Spleen (tissue), 11 donors: ENCODE measurements at regions not wholly inside any gene's neighbourhood (a gene's known extent, or its start where the extent isn't known, plus 50 kb on each side); places are given as distances from the start of the nearest gene placed in this dataset.

Experiments used
- DNase-seq: peaks from one replicate; pipeline ENCODE4 v3.0.0-alpha.2; 2020
- H3K27ac ChIP-seq, 8 donors: fragments of 200-600 bp; sonication (generic) in 7 of 8; 1 replicate in 4 of 8; 2 replicates in 4 of 8; pipeline versions ENCODE4 v1.5.0 to v1.8.0; 2016 to 2021; ENCODE audit warnings: inconsistent platforms in 4 of 8, mild to moderate bottlenecking in 4 of 8, moderate library complexity in 1 of 8
- H3K27me3 ChIP-seq, 7 donors: fragments of 200-600 bp; sonication (generic) in 6 of 7; replicated peaks in 1 of 7; 1 replicate in 4 of 7; 2 replicates in 3 of 7; pipeline versions ENCODE4 v1.5.0 to v1.8.0; 2016 to 2021; ENCODE audit warnings: inconsistent platforms in 3 of 7, mild to moderate bottlenecking in 1 of 7
- H3K36me3 ChIP-seq, 6 donors: fragments of 200-600 bp; sonication (generic) in 5 of 6; 1 replicate in 4 of 6; 2 replicates in 2 of 6; pipeline versions ENCODE4 v1.5.0 to v1.8.0; 2016 to 2021; ENCODE audit warnings: inconsistent platforms in 2 of 6
- H3K4me1 ChIP-seq, 6 donors: fragments of 200-600 bp; sonication (generic) in 5 of 6; 1 replicate in 3 of 6; 2 replicates in 3 of 6; pipeline versions ENCODE4 v1.5.0 to v1.8.0; 2016 to 2021; ENCODE audit warnings: inconsistent platforms in 3 of 6
- H3K4me3 ChIP-seq, 8 donors: fragments of 200-600 bp; sonication (generic) in 7 of 8; 1 replicate in 4 of 8; 2 replicates in 4 of 8; pipeline versions ENCODE4 v1.5.0 to v1.8.0; 2016 to 2021; ENCODE audit warnings: inconsistent platforms in 4 of 8, mild to moderate bottlenecking in 4 of 8, moderate library complexity in 2 of 8
- H3K9me3 ChIP-seq, 8 donors: fragments of 200-600 bp; sonication (generic) in 7 of 8; 1 replicate in 4 of 8; 2 replicates in 4 of 8; pipeline versions ENCODE4 v1.5.0 to v1.8.0; 2016 to 2021; ENCODE audit warnings: inconsistent platforms in 4 of 8
- POLR2A ChIP-seq, 3 donors: fragments of 450-650 bp; IDR thresholded peaks; one replicate each; pipeline ENCODE4 v1.5.1; 2017; ENCODE audit warnings: antibody characterized with exemption in 3 of 3, mild to moderate bottlenecking in 1 of 3
- POLR2AphosphoS5 ChIP-seq, 3 donors: sonication (generic); formaldehyde crosslinking; IDR thresholded peaks; one replicate each; pipeline ENCODE4 v1.5.1; 2017; ENCODE audit warnings: antibody characterized with exemption in 3 of 3
- WGBS, 5 donors: extraction: QIAGEN DNeasy Blood & Tissue Kit in 3 of 5; methylation state at CpG; one replicate each; pipeline versions ENCODE4 v1.1.5 to v1.1.7; 2013 to 2018; 5-methylcytosine and 5-hydroxymethylcytosine counted together
- intact Hi-C: fragments of 100-400 bp; cut with DNase I; formaldehyde crosslinking; loops from one replicate; pipeline ENCODE4 v1.15.0; 2023; ENCODE audit warnings: low total_unique reads
- TF ChIP-seq, protein P1 (sequence below), 11 experiments: fragments of 200-600 bp in 7 of 11; fragments of 450-650 bp in 4 of 11; sonication (generic) in 4 of 11; IDR thresholded peaks in 8 of 11; conservative IDR thresholded peaks in 3 of 11; 1 replicate in 7 of 11; 2 replicates in 4 of 11; pipeline versions ENCODE4 v1.4.0 to v1.8.0; 2016 to 2021; ENCODE audit warnings: antibody characterized with exemption in 11 of 11, inconsistent platforms in 4 of 11, mild to moderate bottlenecking in 1 of 11
- donor health status: healthy with polysubstance abuse.
- donor health status: DM: no; HTN: no; CAD: no; lungs with moderate emphysema.
- donor health status: DM: no; HTN: no; CAD: no.
- donor health status: Bipolar disorder and iron deficiency.
- donor health status: healthy.
- donor health status: DM: no; HTN: no; CAD: no.
- donor health status: DM: yes; HTN: yes; CAD: no.

DNA sequence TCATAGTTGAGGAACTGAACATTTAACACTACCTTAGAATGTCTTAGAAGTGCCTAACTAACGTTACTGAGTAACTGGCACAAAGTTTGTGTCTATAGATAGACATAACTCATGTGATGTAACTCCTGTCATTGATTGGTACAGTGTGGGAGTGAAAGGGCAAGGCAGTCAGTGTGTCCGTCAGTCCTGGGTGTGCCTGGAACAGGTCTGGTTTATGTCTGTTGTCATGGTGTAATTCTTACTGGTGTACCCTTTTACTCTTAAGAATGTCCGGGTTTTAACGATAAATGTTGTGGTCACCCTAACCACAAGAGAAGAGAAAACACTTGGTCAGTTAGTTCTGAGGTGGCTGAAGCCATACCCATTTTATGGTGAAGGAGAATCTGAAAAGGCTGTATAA, 93.1 kb upstream of the ESX1 start:
- peaks cover 0 to 8% (median 0%) of the 10 kb centered on the region in 7 donors for H3K27me3 ChIP-seq
- no peak overlapping the region for H3K4me3 ChIP-seq
- H3K9me3 ChIP-seq: no peaks in the 10 kb centered on the region
- no peak for DNase-seq
- no peak overlapping the region for H3K27ac ChIP-seq
- whole genome bisulfite sequencing, 5 donors: 56 to 75% (median 58%) methylated on average over 4 of the region's 4 CpGs
- intact Hi-C loops: no loop called here
- H3K4me1 ChIP-seq: no peaks in the 10 kb centered on the region
- TF ChIP-seq POLR2A (IDR thresholded peaks at IDR 0.05) (no peak), POLR2AphosphoS5 (IDR thresholded peaks at IDR 0.05) (no peak)
- TF ChIP-seq, protein P1, sequence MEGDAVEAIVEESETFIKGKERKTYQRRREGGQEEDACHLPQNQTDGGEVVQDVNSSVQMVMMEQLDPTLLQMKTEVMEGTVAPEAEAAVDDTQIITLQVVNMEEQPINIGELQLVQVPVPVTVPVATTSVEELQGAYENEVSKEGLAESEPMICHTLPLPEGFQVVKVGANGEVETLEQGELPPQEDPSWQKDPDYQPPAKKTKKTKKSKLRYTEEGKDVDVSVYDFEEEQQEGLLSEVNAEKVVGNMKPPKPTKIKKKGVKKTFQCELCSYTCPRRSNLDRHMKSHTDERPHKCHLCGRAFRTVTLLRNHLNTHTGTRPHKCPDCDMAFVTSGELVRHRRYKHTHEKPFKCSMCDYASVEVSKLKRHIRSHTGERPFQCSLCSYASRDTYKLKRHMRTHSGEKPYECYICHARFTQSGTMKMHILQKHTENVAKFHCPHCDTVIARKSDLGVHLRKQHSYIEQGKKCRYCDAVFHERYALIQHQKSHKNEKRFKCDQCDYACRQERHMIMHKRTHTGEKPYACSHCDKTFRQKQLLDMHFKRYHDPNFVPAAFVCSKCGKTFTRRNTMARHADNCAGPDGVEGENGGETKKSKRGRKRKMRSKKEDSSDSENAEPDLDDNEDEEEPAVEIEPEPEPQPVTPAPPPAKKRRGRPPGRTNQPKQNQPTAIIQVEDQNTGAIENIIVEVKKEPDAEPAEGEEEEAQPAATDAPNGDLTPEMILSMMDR (IDR thresholded peaks at IDR 0.05 in 8 of 11, conservative IDR thresholded peaks at IDR 0.05 in 3 of 11): no peak
- H3K36me3 ChIP-seq: no peaks in the 10 kb centered on the region

DNA sequence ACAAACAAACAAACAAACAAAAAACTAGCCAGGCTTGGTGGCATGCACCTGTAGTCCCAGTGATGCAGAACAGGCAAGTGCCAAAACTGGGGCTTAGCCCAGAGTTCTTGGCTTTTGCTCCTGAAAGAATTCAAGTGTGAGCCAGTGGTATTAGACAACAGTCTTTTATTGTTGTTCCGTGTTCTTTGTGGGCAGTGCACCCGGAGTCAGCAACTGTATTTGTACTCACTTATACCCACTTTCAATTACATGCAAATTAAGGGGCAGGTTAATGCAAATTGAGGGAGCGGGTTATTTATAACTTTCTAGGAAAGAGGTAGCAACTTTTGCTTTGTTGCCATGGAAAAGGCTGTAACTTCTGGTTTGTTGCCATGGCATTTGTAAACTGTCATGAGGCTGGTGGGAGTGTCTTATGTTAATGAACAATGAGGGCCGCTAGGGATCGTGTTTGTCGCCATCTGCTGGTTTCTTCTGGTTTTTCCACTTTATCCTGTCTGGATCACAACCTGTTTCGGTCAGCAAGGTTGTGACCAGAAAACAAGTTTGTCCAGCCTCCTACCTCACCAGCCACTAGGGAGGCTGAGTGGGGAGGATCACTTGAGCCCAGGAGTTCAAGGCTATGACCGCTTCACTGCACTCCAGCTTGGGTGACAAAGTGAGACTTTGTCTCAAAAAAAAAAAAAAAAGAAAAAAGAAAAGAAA, 88.8 kb upstream of the ESX1 start:
- H3K27ac ChIP-seq: no peak overlapping the region
- intact Hi-C loops: no loop called here
- peaks cover 0 to 6% (median 0%) of the 10 kb centered on the region in 7 donors for H3K27me3 ChIP-seq
- no peaks in the 10 kb centered on the region for H3K9me3 ChIP-seq
- H3K4me1 ChIP-seq: no peaks in the 10 kb centered on the region
- no peak overlapping the region for H3K4me3 ChIP-seq
- DNase-seq: no peak
- TF ChIP-seq POLR2AphosphoS5 (IDR thresholded peaks at IDR 0.05): no peak
- TF ChIP-seq, protein P1 (IDR thresholded peaks at IDR 0.05 in 8 of 11, conservative IDR thresholded peaks at IDR 0.05 in 3 of 11): peak in 7 of 11 experiments; percentile 6 to 41 (median 28)
- TF ChIP-seq POLR2A (IDR thresholded peaks at IDR 0.05): no peak
- no peaks in the 10 kb centered on the region for H3K36me3 ChIP-seq
- 36 to 40% (median 37%) methylated on average over 8 of the region's 8 CpGs for WGBS, 5 donors

DNA sequence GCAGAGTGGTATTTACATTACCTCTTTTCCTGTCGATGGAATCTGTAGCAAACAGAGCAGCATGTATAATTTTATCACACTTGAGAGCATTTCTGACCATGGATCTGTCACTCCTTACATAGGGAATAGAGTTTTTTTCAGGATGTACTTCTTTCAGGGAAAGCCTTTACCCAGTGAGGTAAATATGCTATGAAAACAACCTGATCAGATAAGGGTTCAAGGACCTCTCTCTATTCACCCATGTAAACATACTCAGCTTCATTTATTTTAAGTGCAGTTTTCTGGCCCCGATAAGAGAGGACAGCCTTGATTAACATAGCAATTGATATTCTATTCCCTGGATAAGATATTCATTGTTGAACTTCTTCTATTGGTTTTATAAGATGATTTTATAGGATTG, 87.3 kb upstream of the ESX1 start:
- Histone ChIP-seq H3K9me3 (no peaks in the 10 kb centered on the region), H3K27ac (no peak overlapping the region), H3K36me3 (no peaks in the 10 kb centered on the region), H3K4me1 (no peaks in the 10 kb centered on the region), H3K27me3 (peaks cover 0 to 13% (median 0%) of the 10 kb centered on the region in 7 donors), H3K4me3 (no peak overlapping the region)
- no peak for DNase-seq
- 42 to 54% (median 52%) methylated on average over 2 of the region's 2 CpGs for WGBS, 5 donors
- intact Hi-C loops: no loop called here
- TF ChIP-seq POLR2AphosphoS5 (IDR thresholded peaks at IDR 0.05) (no peak), POLR2A (IDR thresholded peaks at IDR 0.05) (no peak)
- TF ChIP-seq, protein P1 (IDR thresholded peaks at IDR 0.05 in 8 of 11, conservative IDR thresholded peaks at IDR 0.05 in 3 of 11): no peak

DNA sequence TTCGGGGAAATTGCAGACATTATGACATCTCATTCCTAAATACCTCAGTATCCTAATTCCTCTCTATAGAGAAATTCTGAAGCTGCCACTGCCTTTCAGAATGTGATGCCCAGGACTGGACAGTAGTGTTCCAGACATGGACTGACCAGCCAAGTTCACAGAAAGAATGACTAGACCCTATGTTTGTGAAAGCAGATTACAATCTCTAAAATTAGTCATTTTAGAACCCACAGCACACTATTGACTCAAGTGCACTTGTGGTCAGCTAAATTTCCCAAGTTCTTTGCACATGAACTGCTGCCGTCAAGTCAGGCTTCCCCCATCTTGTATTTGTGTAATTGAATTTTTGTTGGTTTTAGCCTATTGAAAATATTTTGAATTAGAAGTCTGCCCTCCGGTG, 81.0 kb upstream of the ESX1 start:
- no peak overlapping the region for H3K27ac ChIP-seq
- TF ChIP-seq POLR2A (IDR thresholded peaks at IDR 0.05) (no peak), POLR2AphosphoS5 (IDR thresholded peaks at IDR 0.05) (no peak)
- TF ChIP-seq, protein P1 (IDR thresholded peaks at IDR 0.05 in 8 of 11, conservative IDR thresholded peaks at IDR 0.05 in 3 of 11): no peak
- H3K4me3 ChIP-seq: no peak overlapping the region
- WGBS, 5 donors: 72 to 83% (median 77%) methylated on average over 3 of the region's 3 CpGs
- peaks cover 0 to 26% (median 0%) of the 10 kb centered on the region in 7 donors for H3K27me3 ChIP-seq
- no peaks in the 10 kb centered on the region for H3K36me3 ChIP-seq
- intact Hi-C loops: no loop called here
- H3K9me3 ChIP-seq: no peaks in the 10 kb centered on the region
- DNase-seq: no peak
- no peaks in the 10 kb centered on the region for H3K4me1 ChIP-seq
